Stimulated activated CD8-positive, alpha-beta memory T cell treated with anti-CD3 and anti-CD28 coated beads, Interleukin-15, amount 100 ng/mL, for 1 hour (primary cell): ENCODE measurements at regions not wholly inside any gene's neighbourhood (a gene's known extent, or its start where the extent isn't known, plus 50 kb on each side); places are given as distances from the start of the nearest gene placed in this dataset.

Experiments
- DNase-seq: peaks from one replicate; pipeline ENCODE4 v3.0.0-alpha.2; 2020; ENCODE audit warnings: low read depth

DNA sequence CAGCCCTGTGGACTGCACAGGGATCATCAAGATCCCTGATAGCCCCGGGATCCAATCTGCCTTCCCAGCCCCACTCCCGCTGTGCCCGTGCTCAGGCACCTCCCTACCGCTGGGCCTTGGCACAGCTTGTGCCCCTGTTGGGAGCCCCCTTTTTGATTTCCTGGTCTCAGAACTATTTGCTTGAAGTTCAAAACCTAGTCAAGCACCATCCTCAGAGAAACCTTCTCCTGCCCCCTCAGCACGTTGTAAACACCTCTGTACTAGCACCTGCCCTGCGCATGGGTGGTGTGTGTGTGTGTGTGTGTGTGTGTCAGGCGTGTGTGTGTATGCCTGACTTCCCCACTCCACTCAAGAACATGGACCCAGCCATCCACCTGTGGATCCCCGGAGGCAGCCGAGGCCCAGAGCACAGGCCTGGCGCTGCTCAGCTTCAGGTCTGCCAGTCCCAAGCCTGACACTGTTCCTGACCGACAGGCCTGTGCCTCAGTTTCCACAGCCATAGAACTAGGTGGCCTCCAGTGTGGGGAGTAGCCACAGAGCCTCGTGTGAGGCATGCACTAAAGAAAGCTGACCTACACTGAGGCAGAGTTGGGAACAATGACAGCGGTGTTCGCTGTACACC, 65.5 kb downstream of the ADRA2C start:
- DNase-seq, result no peak

DNA sequence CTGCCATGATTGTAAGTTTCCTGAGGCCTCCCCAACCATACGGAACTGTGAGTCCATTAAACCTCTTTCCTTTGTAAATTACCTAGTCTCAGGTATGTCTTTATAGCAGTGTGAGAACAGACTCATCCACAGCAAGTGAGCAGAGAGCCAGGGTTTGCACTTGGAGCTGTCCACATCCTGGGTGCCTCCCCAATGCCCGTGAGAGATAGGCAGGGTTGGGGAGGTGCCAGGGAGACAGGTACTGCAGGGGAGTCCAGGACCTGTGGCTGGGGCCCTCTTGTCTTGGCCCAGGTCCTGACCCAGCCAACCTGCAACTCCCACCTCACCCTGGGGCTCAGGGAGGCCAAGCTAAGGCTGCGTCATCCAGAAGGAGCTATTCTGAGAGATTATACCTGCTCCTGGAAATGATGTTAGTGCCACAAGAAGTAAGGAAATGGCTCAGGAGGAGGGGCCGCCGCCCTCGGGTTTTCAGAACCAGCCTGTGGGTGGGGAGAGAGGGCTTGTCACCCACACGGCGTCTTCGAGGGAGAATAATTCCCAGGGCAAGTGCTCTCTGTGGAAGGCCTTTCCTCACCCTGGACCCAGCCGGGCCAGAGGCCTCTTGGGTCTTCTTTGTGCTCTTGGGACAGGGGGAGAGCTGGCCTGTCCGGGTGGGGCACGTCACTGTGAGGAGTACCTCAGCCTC, 66.5 kb downstream of the ADRA2C start:
- DNase-seq, result no peak

DNA sequence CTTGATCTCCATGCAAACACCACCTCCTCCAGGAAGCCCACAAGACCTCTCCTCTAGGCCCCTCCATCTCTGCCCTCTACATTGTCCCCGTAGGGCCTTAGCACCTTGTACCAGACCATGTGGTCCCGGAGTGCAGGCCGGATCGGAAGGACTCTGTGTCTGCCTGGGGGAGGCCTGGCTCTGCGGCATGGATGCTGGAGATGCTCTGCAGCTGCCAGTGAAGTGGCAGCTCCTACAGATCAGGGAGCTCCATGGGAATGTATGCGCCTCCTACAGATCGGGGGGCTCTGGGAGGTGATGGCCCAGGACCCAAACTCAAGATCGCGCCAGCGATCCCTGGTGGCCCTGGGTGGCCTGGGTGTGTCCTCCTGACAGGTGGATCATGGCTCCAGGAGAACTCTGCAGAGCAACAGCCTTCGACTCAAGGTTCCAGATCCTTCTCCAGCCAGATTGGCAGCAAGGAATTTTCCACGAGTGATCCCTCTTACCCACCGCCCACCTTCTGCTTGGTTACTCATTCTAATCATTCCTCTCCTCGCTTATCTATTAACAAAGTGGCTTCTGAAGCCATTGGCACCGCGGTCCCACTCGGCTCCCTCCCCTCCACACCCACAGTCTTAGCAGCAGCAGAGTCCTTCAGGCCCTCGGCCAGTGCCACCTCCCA, 67.3 kb downstream of the ADRA2C start:
- DNase-seq, result no peak

DNA sequence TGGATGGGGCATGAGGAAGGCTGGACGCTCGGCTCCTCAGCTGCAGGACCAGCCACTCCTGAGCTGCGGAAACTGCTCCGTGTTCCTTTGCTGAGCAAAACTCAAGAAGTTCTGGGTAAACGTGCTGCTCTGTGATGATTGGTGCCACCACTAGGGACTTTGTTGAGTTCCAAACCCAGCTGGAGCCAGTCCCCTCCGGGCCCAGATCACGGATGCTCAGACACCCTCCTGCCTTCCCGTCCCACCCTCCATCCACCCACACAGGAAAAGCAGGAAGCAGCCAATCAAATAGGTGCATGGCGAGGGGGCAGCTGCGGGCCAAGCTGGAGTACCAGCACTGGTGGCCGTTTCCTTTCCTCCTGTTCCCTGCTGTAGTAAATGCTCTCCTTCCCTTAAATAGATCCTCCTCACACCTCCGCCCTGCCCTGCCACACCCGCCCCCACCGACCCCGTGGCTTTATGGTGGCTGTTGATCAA, 68.0 kb downstream of the ADRA2C start:
- DNase-seq, result no peak

DNA sequence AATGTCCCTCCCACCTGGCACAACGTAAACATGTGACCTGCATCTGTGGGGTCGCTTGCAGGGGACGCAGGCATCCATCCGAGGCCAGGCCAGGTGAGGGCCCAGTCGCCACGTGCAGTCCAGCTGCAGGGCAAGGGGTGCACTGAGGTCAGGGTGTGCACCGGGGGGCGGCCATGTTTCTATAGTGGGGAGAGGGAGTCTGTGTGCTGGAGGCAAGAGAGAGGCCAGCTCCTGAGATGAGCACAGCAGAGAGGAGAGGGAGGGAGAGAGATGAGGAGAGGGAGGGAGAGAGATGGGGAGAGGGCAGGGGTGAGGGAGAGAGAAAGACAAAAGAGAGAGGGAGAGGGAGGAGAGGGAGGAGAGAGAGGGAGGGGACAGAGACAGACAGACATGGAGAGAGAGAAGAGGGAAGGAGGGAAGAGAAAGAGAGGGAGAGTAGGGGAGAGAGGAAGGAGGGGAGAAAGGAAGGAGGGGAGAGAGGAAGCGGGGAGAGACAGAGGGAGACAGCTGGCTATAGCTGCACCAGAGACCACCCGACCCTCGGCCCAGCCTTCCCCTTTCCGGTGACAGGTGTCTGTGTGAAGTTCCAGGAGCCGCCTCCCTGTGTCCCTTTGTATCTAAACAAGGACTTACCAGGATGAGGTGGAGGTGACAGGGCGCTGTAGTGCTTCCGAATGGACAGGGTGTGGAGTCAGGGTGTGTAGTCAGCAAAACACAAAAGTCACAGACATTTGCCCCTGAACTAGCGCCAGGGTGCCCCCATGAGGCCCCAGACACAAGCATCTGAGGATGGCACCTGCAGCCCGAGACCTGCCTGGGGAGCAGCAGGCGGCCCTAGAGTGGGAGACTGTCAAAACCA, 68.7 kb downstream of the ADRA2C start:
- no peak for DNase-seq

DNA sequence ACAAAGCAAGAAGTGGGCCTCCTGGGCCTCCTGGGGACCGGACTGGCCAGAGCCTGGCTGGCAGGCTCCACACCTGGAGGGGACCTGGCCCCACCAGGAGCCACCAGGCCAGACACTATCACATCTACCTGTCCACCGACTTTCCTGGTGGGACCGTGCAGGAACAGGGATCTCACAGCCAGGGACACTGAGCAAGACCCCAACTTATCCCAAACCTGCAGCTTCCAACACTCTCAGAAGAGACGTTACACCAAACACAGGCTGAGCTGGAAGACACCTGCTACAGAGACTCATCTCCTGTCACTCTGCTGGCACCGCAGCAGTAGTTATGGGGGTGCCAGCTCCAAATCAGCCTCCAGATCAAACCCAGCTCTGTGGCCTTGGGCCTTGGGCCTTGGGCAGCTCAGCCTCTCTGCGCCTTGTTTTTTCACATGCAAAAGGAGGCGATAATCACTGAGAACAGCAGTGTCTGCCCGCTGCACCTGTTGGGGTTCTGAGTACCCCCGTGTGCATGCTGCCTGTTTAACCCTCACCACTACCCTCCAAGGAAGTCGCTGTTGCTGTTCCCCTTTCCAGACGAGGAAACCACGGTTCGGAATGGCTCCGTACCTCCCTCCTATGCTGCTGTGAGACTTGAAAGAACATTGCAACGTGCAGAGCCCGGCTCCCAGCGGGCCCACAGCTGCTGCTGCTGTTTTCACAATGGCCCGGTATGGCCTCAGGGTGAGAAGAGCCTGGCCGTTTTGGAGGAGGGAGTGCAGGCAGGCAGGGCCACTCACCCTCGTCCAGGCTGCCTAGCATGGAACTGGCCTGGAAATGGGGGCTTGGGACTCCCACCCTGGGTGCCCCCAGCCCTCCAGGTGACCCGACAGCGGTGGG, 69.6 kb downstream of the ADRA2C start:
- DNase-seq, result no peak

DNA sequence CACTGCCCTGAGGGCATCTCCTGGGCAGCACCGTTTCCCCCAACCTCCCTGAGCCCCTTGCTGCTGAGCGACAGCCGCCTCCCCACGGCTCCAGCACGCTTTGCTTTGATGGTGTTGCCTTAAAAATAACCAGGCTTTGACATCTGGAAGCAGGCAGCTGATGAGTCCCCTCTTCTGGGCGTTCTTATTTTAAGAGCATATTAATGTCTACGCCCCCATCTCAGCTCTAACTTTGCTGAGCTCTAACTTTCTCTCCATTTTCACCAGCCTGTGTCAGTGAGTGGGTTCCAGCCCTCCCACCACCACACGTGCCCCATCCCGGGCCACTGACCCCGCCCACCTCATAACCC, 70.2 kb downstream of the ADRA2C start:
- no peak for DNase-seq

DNA sequence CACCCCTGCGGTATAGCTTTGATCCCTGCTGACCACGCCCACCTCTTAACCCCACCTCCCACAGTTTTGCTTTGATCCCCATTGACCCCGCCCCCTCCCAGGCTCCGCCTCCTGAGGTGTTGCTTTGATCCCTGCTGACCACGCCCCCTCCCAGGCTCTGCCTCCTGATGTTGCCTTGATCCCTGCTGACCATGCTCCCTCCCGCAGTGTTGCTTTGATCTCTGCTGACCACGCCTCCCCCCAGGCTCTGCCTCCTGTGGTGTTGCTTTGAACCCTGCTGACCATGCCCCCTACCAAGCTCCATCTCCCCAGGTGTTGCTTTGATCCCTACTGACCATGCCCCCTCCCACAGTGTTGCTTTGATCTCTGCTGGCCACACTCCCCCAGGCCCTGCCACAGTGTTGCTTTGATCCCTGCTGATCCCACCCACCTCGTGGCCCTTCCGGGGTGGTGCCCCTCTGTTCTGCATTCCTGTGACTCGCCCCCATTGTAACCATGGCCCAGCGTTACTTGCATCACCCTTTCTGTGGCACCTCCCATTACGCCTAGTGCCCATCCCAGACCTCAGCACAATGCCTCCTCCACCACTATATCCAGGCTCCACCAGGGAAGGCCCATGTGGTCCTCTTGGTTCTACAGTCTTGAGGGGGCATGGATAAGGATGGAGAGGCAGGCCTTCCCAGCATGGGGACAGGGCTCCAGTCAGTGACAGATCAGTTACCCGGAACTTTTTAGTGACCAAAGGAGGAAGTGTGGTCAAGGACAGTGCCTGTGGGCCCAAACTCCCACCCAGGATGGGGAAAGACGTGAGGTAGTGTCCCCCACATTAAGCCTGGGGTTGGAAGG, 70.8 kb downstream of the ADRA2C start:
- DNase-seq, result no peak

DNA sequence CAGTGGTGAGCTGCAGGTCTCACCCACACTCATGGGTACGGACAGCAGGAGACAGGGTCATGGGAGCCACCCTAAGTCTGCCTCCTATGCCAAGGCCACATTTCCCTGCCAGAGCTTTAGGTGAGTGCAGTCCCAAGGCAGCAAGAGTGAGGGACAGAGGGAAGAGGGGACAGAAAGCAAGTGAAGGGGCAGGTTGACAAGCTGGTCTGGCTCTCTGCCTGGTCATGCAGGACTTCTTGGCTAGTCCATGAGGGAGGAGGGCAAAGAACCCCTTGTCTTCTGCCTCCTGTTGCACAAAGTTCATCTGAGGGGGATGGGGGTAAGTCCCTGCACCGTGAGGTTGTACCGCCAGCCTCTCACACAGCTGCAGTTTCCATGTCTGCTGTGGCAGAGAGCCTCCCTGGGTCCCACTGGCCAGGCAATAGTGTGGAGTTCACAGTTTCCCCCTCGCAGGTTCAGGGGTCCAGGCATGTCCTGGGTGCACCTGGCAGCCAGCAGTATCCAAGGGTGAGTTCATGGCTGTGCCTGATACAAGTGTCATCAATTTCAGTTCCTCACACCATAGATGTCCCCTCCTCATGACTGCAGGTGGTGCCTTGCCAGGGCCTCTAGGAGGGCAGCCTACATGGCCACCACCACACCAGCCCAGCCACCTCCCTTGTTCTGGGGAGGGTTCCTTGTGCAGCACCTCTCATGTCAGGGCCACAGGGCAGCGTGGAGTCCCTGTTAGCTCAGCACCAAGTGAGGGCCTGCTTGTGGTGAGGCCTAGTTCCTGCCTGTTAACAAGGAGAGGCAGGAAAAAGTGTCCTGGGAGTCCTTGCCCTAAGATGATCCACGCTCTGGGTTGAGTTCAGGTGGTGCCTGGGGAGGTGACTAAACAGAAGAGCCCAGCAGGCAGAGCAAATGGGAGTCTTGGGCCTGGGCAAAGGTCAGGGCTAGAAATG, 72.5 kb downstream of the ADRA2C start:
- no peak for DNase-seq

DNA sequence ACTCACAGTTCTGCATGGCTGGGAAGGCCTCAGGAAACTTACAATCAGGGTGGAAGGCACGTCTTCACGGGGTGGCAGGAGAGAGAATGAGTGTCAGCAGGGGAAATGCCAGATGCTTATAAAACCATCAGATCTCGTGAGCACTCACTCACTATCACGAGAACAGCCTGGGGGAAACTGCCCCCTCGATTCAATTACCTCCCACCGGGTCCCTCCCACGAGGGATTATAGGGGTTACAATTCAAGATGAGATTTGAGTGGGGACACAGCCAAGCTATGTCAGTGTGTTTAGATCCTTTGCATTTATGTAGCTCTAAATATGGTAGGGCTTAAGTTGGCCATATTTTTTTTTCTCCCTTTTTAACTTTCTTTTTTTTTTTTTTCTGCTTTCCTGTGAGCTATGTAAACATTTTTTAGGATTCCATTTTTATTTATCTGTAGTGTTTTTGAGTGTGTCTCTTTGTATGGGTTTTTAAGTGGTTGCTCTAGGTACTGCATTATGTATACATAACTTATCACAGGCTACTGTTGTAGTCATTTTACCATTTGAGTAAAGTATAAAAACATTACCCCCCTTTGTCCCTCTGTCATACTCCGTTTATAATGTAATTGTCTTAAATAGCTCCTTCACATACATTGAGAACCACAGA, 79.0 kb downstream of the ADRA2C start:
- no peak for DNase-seq

DNA sequence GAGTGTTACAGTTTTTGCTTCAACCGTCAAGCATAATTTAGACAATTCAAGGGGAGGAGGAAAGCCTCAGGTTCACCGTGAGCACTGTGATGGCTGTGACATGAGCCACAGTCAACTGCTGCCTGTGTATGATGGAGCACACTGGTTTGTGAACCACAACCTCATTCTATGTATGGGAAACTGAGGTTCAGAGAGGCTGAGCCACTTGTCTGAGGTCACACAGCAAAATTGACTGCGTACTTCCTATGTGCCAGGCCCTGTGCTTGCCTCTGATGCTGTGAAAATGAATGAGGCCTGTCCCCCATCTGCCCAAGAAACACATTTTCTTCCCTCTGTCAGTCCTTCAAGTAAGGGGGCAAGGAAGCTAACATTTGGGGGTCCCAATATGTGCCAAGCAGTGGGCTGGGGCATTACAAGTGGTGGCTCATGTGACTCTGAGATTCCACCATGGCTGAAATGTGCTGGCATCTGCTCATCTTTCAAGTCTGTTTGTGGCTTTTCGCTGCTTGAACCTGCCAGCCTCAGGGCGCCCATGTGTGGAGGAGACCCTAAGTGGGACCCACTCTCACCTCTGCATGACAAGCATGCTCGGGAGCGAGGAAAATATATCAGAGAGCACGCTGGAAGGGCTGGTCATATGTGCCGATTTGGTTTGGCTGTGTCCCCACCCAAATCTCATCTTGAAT, 79.7 kb downstream of the ADRA2C start:
- DNase-seq, result no peak

DNA sequence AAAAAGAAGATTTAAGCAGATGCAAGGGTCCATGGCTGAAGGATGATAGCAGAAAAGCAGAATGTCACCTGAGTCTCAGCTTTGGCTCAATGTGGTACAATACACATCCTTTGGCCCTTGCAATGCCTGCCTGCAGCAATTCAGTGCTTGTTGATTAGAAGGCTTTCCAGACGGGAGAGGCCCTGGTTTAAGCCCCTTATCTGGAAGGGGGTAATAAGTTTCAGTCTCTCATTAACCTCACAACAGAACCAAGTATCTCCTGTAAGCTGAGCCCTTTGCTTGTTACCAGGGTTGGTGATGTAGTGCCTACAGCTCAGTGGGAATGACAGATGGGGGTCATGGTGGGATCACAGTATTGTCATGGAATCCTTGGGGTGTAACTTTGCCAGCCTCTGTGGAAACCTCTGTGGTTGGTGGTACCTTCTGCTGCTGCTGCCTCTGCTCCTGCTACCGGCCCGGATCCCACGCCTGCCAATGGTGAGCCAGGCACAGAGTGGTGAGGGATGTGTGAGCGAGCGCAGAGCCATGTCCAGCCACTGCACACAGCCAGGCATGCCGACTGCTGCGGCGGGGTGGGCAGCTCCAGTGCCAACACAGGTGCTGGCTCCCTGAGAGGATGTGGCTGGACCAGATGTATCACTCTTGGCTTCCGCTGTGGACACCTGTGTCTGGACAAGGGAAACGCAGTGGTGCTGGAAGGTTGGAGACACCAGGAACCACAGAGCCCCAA, 81.2 kb downstream of the ADRA2C start:
- no peak for DNase-seq

DNA sequence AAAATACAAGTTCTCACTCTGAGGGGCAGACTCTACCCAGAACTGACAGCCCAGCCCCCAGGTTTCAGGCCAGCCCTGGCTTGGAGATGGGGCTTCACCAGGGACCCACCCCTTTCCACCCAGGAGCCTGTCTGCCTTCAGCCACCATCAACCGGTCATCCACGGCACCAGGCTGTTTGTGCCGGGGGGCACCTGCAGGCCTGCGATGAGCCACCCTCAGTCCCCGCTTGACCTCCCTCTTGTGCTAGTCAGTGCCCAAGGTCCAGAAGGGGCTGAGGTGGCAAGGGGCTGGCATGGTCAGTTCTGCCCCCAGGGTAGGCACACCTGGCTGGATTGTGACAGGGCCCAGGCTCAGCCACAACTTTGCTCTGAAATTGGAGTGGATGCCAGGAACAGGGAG, 82.1 kb downstream of the ADRA2C start:
- DNase-seq, result no peak

DNA sequence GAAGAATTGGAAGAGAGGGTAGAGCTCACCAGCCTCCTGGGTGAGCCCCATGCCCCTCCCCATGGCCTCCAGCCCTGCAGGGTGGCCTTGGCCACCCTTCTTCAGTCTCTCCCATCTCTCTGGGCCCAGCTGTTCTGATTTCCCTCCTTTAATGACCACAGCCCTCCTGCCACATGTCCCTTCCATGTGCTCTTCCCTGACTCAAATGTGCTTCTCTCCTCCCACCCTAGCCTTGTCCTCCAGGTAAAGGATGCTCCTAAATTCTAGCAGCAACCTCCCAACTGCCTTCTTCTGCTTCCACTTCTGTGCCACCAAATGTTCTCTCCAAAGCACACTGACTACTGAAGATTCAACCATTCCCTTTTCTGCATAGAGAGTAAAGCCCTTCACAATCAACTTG, 83.0 kb downstream of the ADRA2C start:
- no peak for DNase-seq

DNA sequence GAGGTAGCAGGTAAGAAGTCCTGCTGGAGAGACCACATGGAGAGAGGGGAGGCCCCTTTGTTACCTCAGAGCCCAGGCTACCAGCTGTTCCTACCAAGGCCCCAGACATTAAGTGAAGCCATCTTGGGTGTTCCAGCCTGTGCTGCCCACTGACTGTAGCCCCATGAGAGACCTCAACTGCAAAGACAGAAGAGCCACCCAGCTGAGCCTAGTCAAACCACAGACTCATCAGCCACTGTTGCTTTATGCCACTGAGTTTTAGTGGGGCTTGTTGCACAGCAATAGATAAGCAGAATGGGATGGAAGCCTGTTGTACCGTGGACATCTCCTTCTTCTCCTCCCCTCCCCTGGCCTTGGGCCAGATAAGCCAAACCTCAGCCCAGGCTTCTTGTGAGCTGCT, 83.9 kb downstream of the ADRA2C start:
- no peak for DNase-seq

DNA sequence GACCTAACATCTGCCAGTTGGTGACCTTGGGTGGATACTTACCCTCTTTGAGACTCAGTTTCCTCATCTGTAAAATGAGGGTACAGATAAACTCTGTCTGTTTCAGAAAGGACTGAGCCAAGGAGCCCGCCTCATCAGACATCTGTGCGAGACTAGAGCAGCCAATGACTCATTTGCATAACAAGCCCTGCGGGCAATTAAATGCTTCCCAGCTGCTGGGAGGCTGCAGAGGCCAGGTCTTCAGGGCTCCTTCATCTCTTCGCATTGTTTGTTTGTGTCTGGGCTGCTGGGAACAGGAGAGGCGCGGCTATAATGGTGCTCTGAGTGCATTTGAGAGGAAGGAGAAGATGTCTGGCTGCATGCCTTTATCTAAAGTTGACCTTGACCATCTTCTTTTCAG, 85.0 kb downstream of the ADRA2C start:
- no peak for DNase-seq

DNA sequence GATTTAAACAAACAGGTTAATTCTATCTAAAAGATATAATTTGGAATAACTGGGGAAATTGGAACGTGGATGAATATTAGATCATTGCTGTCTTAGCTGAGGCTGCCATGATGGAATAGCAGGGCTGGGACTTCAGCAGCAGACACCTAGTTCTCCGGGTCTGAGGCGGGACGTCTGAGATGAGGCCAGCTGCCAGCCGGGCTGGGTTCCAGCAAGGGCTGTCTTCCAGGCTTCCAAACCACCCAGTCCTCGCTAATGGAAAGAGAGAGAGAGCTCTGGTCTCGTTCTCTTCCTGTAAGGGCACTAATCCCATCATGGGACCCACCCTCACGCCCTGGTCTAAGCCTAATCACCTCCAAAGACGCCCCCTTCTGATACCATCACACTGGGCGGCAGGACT, 85.7 kb downstream of the ADRA2C start:
- no peak for DNase-seq

DNA sequence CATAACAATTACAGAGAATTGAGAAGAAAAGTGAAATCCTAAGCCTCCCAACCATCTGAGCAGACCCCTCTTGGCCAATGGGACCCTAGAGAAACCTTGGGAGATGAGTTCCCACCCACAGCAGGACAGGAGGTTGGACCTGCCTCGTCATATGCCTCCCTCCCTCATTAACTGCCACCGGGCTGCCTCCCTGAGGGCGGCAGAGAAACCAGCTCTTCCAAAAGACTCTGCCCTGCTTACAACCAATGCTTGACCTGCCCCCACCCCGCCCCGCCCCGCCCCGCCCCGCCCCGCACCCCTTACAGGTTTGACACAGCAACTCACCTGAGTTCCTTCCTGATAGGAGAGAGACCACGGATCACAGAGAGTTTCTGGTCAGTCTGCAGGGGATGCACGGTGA, 86.1 kb downstream of the ADRA2C start:
- no peak for DNase-seq
